GM21423 (cell line): ENCODE measurements at regions not wholly inside any gene's neighbourhood (a gene's known extent, or its start where the extent isn't known, plus 50 kb on each side); places are given as distances from the start of the nearest gene placed in this dataset.
"Not testable (repeated sequence)": the region's sequence is repeated elsewhere in the genome, so short reads cannot be mapped to it uniquely, and the experiment has no call there.

ENCODE experiments used
- ATAC-seq: cut with Tn5 transposase; IDR thresholded peaks from one replicate; pipeline ENCODE4 v1.9.1; 2021; ENCODE audit warnings: mild to moderate bottlenecking, moderate library complexity; ENCODE audit not compliant: unreplicated experiment

DNA sequence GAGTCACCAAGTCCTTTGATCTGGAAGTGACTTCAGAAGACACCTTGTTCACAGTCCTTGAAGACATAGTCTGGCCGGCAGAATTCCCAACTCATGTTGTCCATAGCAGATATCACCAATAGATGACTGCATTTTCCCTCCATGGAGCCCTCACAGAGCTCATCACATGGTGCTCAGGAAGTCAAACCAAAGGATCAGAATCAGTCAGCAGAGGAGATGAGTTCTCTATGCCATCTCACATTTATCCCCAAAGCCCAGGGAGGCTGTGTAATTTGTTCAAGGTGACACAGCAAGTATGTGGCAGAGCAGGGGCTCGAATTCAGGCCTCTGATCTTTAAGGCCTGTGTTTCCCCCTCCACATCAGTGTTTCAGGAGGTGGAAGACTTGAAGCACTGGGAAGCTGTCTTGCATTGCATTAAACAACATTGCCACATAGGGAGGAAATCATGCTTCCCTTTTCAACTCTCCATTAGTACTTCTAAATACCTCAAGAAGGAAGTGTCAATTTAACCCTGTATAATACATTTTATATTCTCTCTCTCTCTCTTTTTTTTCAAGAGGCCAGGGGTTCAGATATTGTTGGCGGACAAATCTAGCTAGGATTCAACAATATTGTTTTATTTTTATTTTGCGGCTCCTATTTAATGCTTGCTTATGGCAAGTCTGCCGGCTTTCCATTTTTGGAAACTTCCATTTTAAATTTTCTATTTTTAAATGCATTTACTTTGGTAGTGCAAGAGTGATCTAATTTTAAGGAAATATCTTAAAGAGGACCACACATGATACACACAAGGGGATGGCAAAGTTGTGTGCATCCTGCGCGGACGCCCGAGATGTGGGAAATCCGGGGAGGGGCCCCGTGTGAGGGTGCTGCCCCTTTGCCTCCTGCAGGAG, 61.9 kb downstream of the NPIPB5 start:
- not testable (repeated sequence) for ATAC-seq

DNA sequence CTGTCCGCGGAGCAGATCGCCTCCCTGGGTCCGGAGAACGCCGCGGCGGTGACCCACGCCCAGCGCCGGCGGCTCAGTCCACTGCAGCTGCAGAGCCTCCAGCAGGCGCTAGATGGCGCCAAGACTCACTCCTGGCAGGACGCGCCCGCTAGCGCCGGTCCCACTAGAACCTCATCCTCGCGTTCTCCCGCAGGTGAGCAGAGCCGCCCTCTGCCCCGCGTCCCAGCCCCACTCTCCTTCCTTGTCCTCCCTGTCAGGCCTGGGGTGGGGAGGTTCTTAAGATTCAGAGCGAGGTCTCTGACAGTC, 62.5 kb downstream of the NPIPB5 start:
- ATAC-seq: not testable (repeated sequence)

- not testable (repeated sequence) for ATAC-seq
Measured at GRCh38 chr16:22576506-22576905, 65.8 kb downstream of the NPIPB5 start.

DNA sequence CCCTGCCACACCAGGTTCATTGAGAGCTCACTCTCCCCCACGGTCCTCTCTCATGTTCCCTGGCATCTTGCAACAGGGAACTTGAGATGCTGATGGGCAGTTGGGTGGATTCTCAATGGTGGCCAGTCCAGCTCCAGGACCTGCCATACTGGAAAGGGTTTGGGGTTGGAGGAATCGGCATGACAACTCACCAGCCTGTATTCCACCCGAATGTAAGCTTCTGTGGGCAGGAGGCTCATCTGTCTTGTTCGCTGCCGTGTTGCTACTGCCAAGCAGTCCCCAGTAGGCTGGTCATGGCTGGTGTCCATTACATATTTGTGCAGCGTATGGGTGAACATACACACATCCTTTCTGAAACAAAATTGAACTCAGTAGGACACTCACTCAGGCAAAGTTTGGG, 72.5 kb downstream of the NPIPB5 start:
- ATAC-seq: not testable (repeated sequence)

- ATAC-seq: not testable (repeated sequence)
Measured at GRCh38 chr16:22584459-22584858, 73.8 kb downstream of the NPIPB5 start.

DNA sequence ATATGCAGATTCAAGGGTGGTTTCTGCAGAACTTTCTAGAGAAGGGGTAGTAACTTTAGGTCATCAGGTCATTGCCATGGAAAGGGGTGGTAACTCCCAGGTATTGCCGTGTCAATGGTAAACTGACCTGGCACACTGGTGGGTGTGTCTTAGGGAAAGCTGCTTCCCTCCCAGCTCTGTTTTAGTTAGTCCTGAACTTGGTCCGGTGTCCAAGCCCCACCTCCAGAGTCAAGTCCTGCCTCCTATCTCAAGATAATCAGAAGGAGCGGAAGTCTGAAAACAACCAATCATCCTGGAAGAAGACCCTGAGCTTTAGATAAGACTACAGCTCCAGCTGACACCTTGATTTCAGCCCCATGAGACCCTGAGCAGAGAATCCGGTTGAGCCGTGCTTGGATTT, 74.2 kb downstream of the NPIPB5 start:
- ATAC-seq: not testable (repeated sequence)

DNA sequence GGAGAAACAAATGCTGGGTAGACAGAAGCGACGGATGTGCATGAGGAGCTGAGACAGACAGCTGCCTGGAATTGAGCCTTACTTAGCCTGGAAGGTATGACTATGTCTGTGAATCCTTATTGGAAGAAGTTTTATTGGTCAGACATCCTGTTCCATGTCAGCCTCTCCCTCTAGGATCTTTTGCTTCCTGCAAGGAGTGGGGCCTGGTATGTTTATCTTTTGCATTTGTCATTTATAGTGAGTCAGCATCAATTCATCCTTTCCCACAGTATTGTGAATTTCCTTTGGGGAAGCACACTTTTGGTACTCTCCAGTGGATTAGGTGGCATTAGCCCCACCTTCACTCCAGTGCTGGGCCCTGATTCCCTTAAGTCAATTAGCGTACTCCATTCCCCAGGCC, 74.7 kb downstream of the NPIPB5 start:
- not testable (repeated sequence) for ATAC-seq

DNA sequence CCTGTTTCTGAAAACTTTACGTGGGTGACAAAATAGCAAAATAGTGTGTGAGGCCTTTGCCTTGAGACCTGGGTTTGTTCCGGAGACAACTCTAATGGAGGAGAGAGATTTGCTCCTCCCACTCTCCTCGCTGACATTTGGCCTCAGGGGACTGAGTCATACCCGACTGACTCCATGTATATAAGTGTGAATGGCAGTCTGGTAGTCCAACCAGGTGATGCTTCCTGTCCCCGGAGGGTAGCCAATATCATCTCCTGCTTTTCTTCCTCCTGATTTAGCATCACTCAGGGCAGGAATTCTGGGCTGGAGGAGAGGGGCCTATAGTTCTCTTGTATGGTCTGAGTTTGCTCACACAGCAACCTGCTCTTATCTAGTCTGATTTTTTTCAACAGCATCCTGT, 76.0 kb downstream of the NPIPB5 start:
- ATAC-seq: not testable (repeated sequence)

GRCh38 chr16:22589757-22590156, 79.1 kb downstream of the NPIPB5 start:
- not testable (repeated sequence) for ATAC-seq

GRCh38 chr16:22596445-22597045, 85.9 kb downstream of the NPIPB5 start:
- not testable (repeated sequence) for ATAC-seq

GRCh38 chr16:22603744-22604143, 93.1 kb downstream of the NPIPB5 start:
- ATAC-seq: not testable (repeated sequence)

DNA sequence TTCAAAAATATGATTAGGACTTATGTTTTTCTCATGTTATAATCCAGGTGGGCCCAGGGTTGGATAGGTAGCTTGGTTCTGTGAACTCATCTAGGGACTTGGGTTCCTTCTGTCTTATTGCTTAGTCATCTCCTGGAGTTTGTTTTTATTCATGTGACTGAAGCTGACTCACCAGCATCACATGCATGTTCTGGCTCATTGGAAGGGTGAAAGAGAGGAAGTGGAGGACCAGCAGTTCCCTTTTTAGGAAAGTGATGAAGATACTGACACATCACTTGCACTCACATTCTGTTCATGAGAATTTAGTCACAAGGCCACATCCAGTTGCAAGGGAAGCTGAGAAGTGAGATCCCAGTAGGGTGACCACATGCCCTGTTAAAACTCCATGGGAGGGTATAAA, 95.9 kb downstream of the NPIPB5 start:
- ATAC-seq: peak; percentile 67

- ATAC-seq: not testable (repeated sequence)
Measured at GRCh38 chr16:22609798-22610197, 99.1 kb downstream of the NPIPB5 start.

DNA sequence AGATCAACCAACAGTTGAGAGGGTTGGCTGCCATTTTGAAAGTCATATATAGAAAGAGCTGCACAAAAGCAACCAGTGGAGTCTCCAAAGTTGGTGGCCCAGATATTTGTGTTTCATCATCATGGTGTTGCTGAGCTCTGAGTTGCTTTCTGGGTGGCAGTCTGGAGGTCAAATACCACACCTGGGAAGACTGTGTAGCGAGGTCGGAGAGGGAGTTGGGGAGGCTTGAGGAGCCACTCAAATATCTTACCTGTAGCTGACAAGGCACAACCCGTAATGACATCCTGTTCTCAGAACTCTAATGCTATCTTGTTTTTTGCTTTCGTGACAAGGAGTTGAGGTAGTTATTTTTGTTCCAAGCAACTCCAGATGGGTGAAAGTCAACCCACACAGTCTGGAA, 100.4 kb downstream of the NPIPB5 start:
- not testable (repeated sequence) for ATAC-seq

DNA sequence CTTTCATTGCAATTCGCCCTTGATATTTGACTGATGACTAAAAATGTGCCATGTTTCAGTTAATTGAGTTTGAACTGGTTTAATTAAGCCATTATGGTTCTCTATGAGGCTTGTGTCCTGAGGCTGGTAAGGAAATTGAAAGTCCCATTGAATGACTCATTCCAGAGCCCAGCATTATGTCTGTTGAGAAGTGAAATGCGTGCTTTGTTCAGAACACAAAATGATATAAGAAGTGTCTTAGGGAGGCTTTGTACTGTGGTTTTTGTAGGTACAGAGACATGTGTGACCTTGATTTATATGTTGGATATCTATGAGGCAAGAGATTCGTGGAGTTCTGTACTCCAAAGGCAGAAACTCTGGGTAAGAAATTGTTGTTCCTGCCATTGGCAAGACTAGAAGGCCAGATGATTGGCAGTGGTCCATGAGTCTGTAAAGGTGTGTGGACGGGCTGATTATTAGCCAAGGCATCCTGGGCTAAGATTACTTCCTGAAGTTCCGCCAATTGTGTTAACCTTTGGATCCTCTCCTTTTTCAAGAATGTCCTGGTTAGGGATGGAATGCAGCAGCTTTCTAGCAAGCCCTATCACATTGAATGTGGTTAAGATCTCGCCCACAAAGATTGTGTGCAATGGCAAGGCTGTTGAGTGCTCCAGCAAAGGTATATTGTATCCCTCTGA, 103.7 kb downstream of the NPIPB5 start:
- ATAC-seq: no peak

DNA sequence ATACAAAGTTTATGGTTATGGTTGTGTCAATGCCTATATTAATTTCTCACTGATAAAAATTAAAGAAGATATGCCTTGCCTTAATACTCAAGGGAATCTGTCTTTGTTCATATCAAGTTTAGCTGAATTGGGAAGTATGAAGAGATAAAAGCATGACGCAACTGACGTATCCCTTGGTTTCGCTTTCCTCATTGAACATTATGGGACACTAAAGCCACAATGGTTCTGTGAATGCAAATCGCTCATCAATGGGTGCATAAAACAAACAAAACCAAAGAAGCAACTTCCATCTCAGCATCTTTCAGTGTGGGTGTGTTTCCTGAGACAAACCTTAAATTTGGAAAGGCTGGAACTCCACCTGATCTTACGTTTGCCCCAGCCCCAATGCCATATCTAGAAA, 108.2 kb downstream of the NPIPB5 start:
- no peak for ATAC-seq

GRCh38 chr16:22621586-22622155, 111.0 kb downstream of the NPIPB5 start:
- ATAC-seq: no peak

DNA sequence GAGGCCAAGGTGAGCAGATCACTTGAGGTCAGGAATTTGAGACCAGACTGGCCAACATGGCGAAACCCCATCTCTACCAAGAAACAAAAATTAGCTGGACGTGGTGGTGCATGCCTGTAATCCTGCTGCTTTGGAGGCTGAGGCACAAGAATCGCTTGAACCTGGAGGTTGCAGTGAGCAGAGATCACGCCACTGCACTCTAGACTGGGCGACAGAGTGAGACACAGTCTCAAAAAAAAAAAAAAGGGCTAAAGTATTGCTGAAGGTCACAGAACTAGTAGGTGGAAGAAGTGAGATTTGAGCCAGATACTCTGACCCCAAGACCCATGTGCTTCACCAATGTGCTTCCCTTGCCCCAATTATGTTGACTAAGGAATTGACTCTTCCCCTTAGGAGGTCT, 112.0 kb downstream of the NPIPB5 start:
- ATAC-seq: no peak

- no peak for ATAC-seq
Measured at GRCh38 chr16:22623351-22623781, 112.7 kb downstream of the NPIPB5 start.

DNA sequence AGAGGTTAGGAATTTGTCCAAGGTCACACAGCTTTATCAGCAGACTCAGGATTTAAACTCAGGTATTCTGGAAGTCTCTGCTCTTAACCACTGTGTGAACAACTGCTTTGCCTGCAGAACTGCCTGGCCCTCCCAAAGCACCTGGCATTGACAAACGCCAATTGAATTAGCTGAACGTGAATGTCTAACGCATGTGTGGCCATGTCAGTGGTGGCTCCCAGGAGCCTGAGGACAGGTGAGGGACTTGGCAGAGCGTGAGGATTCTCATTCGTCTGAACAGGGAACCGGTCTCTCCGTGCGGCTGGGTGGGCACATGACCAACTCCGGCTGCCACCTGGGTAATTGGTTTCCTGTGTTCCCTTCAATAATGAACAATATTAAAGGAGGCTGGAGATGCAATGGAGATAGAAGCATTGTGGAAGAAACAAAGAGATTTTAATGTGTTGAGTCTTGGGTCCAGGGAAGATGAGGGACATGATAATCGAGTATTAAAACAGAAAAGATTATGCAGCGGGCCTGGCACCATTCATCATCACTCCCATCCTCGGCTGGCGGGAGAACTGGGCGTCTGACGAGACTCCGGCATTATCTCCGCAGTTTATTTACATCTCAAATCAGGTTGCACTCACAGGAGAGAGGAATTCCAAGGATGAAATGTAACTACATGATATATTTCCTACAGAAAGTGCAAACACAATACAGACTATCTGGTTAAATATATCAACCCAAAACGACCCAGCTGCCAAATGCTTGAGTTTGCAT, 113.5 kb downstream of the NPIPB5 start:
- ATAC-seq: no peak
